Endothelial cell of umbilical vein (primary cell): ENCODE measurements at regions not wholly inside any gene's neighbourhood (a gene's known extent, or its start where the extent isn't known, plus 50 kb on each side); places are given as distances from the start of the nearest gene placed in this dataset.

Experiments used
- BruUV-seq: library from RNA; stranded (reverse); fragments of 400-500 nt; replicated peaks from 2 replicates; lab custom pipeline; 2021; lab: Mats Ljungman, UMichigan
- CTCF ChIA-PET: fragments of 300-600, 350-600 bp; sonication (Branson Sonifier 250); formaldehyde crosslinking; loops from one replicate; lab custom pipeline; 2021; ENCODE audit warnings: antibody characterized with exemption, inconsistent platforms; lab: Charles Lee
- POLR2A ChIA-PET: fragments of 300-600, 350-600 bp; sonication (Branson Sonifier 250); formaldehyde crosslinking; loops from one replicate; lab custom pipeline; 2021; ENCODE audit warnings: antibody characterized with exemption, inconsistent platforms; lab: Charles Lee
- DNase-seq: peaks from one replicate; pipeline ENCODE4 v3.0.0-alpha.2; 2011; ENCODE audit warnings: low read depth, low spot score
- FAIRE-seq: peaks from 2 replicates; lab custom pipeline; 2011; peaks lifted over from hg19 to GRCh38; lab: Jason Lieb, UNC
- H2AFZ ChIP-seq: 2 replicates; pipeline ENCODE4 v1.6.0; 2012; ENCODE audit warnings: low read depth, low read length, control low read depth, inconsistent platforms
- H3K27ac ChIP-seq: 2 replicates; pipeline ENCODE4 v1.5.1; 2011; ENCODE audit warnings: low read depth, mild to moderate bottlenecking, control low read depth, low read length, moderate library complexity; ENCODE audit not compliant: insufficient read depth
- H3K27me3 ChIP-seq, 2 experiments: 2 replicates each; pipeline versions ENCODE4 v1.6.0 to v1.6.1; 2011; ENCODE audit warnings: low read length in 2 of 2, mixed read lengths in 1 of 2; ENCODE audit not compliant: control insufficient read depth in 2 of 2, insufficient read depth in 2 of 2
- H3K36me3 ChIP-seq, 2 experiments: 2 replicates in 1 of 2; 3 replicates in 1 of 2; pipeline ENCODE4 v1.5.1; 2011; ENCODE audit warnings: low read length in 2 of 2, mild to moderate bottlenecking in 1 of 2, moderate library complexity in 1 of 2; ENCODE audit not compliant: control insufficient read depth in 2 of 2, insufficient read depth in 2 of 2; ENCODE audit errors: extremely low read depth in 1 of 2
- H3K4me1 ChIP-seq: 3 replicates; pipeline ENCODE4 v1.5.1; 2011; ENCODE audit warnings: mild to moderate bottlenecking, low read length; ENCODE audit not compliant: control insufficient read depth, insufficient read depth; ENCODE audit errors: extremely low read depth
- H3K4me2 ChIP-seq: 2 replicates; pipeline ENCODE4 v1.6.1; 2011; ENCODE audit warnings: low read length, control low read depth, mixed read lengths; ENCODE audit not compliant: insufficient read depth
- H3K4me3 ChIP-seq, 3 experiments: fragments of 200-600 bp in 1 of 3; sonication (generic), shearing (Covaris generic) in 1 of 3; replicated peaks in 1 of 3; 2 replicates each; pipeline ENCODE4 v1.5.1; 2011 to 2016; ENCODE audit warnings: control low read depth in 3 of 3, low read length in 3 of 3, mild to moderate bottlenecking in 2 of 3, inconsistent platforms in 1 of 3, low read depth in 1 of 3, moderate library complexity in 1 of 3; ENCODE audit not compliant: insufficient read depth in 1 of 3
- H3K79me2 ChIP-seq: 2 replicates; pipeline ENCODE4 v1.6.0; 2012; ENCODE audit warnings: low read length, inconsistent platforms; ENCODE audit not compliant: control insufficient read depth, insufficient read depth
- H3K9ac ChIP-seq: replicated peaks from 2 replicates; pipeline ENCODE3; 2011; ENCODE audit warnings: low read length, control low read depth; ENCODE audit not compliant: insufficient read depth; ENCODE audit errors: extremely low read depth
- H3K9me1 ChIP-seq: replicated peaks from 3 replicates; pipeline ENCODE4 v1.6.0; 2011; ENCODE audit warnings: mild to moderate bottlenecking, low read length; ENCODE audit not compliant: control insufficient read depth, insufficient read depth; ENCODE audit errors: extremely low read depth
- H3K9me3 ChIP-seq: replicated peaks from 2 replicates; pipeline ENCODE4 v1.5.1; 2012; ENCODE audit warnings: low read length, inconsistent platforms; ENCODE audit not compliant: control insufficient read depth, insufficient read depth
- H4K20me1 ChIP-seq: replicated peaks from 2 replicates; pipeline ENCODE3; 2011; ENCODE audit warnings: mild to moderate bottlenecking, low read length; ENCODE audit not compliant: control insufficient read depth, insufficient read depth; ENCODE audit errors: extremely low read depth
- CTCF ChIP-seq, 2 donors: IDR thresholded peaks; 1 replicate in 1 of 2; 2 replicates in 1 of 2; pipeline ENCODE4 v1.5.1; 2011; ENCODE audit warnings: low read length in 2 of 2, mild to moderate bottlenecking in 2 of 2, moderate library complexity in 2 of 2, control low read depth in 1 of 2, inconsistent platforms in 1 of 2, low read depth in 1 of 2; ENCODE audit not compliant: insufficient read depth in 1 of 2; ENCODE audit errors: extremely low read depth in 1 of 2
- EZH2 ChIP-seq: IDR thresholded peaks from 2 replicates; pipeline ENCODE4 v1.6.1; 2012; ENCODE audit warnings: borderline replicate concordance, low read depth, mild to moderate bottlenecking, moderate library complexity, low read length, inconsistent platforms; ENCODE audit not compliant: severe bottlenecking
- FOS ChIP-seq: IDR thresholded peaks from 2 replicates; pipeline ENCODE4 v1.6.1; 2011; ENCODE audit warnings: mild to moderate bottlenecking, low read length, moderate library complexity, borderline replicate concordance; ENCODE audit not compliant: insufficient read depth
- GATA2 ChIP-seq: IDR thresholded peaks from 2 replicates; pipeline ENCODE4 v1.7.0; 2011; ENCODE audit warnings: low read depth, mild to moderate bottlenecking, moderate library complexity, mixed read lengths, low read length; ENCODE audit not compliant: insufficient read length, insufficient read depth
- JUN ChIP-seq: IDR thresholded peaks from 2 replicates; pipeline ENCODE4 v1.6.1; 2011; ENCODE audit warnings: borderline replicate concordance, low read depth; ENCODE audit not compliant: insufficient read length, insufficient read depth
- MAX ChIP-seq: IDR thresholded peaks from 2 replicates; pipeline ENCODE4 v1.6.1; 2011; ENCODE audit not compliant: insufficient read depth, insufficient read length
- MYC ChIP-seq: IDR thresholded peaks from one replicate; pipeline ENCODE4 v1.6.1; 2011; ENCODE audit warnings: mild to moderate bottlenecking, low read depth, low read length
- POLR2A ChIP-seq: IDR thresholded peaks from 2 replicates; pipeline ENCODE4 v1.6.1; 2012; ENCODE audit warnings: low read depth, mild to moderate bottlenecking, control low read depth, low read length
- POLR2AphosphoS5 ChIP-seq: IDR thresholded peaks from 2 replicates; pipeline ENCODE4 v1.6.1; 2012; ENCODE audit warnings: low read depth, mild to moderate bottlenecking, control low read depth, low read length, moderate library complexity; ENCODE audit not compliant: insufficient read depth
- dilution Hi-C: fragments of 300-500 bp; cut with MboI; formaldehyde crosslinking; loops from one replicate; pipeline ENCODE4 v1.15.0; 2019; ENCODE audit warnings: low sequenced_read_pairs; ENCODE audit not compliant: extremely low pct_ligation_motif_present
- intact Hi-C: fragments of 100-400 bp; cut with micrococcal nuclease; formaldehyde crosslinking; loops from one replicate; pipeline ENCODE4 v1.10.0; 2022

GRCh38 chr13:111602874-111603273, 282.4 kb downstream of the TEX29 start:
- H3K27me3 ChIP-seq: no peaks in the 10 kb centered on the region
- DNase-seq (no peak), FAIRE-seq (no peak)
- no peaks in the 10 kb centered on the region for H4K20me1 ChIP-seq
- intact Hi-C loops (no loop called here), dilution Hi-C loops (no loop called here)
- H2AFZ ChIP-seq: no peak overlapping the region
- ChIA-PET CTCF (no interaction called here), POLR2A (no interaction called here)
- no peak for TF ChIP-seq FOS
- TF ChIP-seq GATA2: no peak
- TF ChIP-seq CTCF (IDR thresholded peaks at IDR 0.05; ENCODE audit: extremely low read depth in 1 of 2, insufficient read depth in 1 of 2, low read depth in 1 of 2, low read length in 2 of 2): no peak
- no peak for TF ChIP-seq EZH2
- no peak for TF ChIP-seq JUN
- TF ChIP-seq MAX: no peak
- TF ChIP-seq MYC: no peak
- TF ChIP-seq POLR2AphosphoS5: no peak
- TF ChIP-seq POLR2A: no peak
- peaks cover 3% of the 10 kb centered on the region for H3K9me3 ChIP-seq
- H3K27ac ChIP-seq: no peak overlapping the region
- no TSS peak for BruUV-seq
- H3K4me1 ChIP-seq: no peaks in the 10 kb centered on the region
- H3K4me3 ChIP-seq: no peak overlapping the region
- H3K9me1 ChIP-seq: no peaks in the 10 kb centered on the region
- H3K79me2 ChIP-seq: no peaks in the 10 kb centered on the region
- H3K9ac ChIP-seq: no peak overlapping the region
- no peak overlapping the region for H3K4me2 ChIP-seq
- H3K36me3 ChIP-seq: no peaks in the 10 kb centered on the region
